SK-N-SH treated with all-trans-retinoic acid at 6 μM for 48 hours (cell line): ENCODE measurements at regions not wholly inside any gene's neighbourhood (a gene's known extent, or its start where the extent isn't known, plus 50 kb on each side); places are given as distances from the start of the nearest gene placed in this dataset.

Source experiments
- ARNTL ChIP-seq: fragments of 450-650 bp; formaldehyde crosslinking; IDR thresholded peaks from 2 replicates; pipeline ENCODE4 v1.5.0; 2020; ENCODE audit warnings: low read depth, mild to moderate bottlenecking, moderate library complexity, borderline replicate concordance
- BACH2 ChIP-seq: fragments of 250-450 bp; sonication (Bioruptor Pico); IDR thresholded peaks from 2 replicates; pipeline ENCODE4 v1.9.0; 2021; ENCODE audit warnings: mild to moderate bottlenecking, borderline replicate concordance
- RARB ChIP-seq: fragments of 250-450 bp; sonication (Bioruptor Pico); IDR thresholded peaks from 2 replicates; pipeline ENCODE4 v1.8.0; 2021; ENCODE audit warnings: mild to moderate bottlenecking, moderate library complexity
- SNAI2 ChIP-seq: fragments of 250-450 bp; sonication (Bioruptor Pico); IDR thresholded peaks from 2 replicates; pipeline ENCODE4 v1.5.0; 2020; ENCODE audit warnings: mild to moderate bottlenecking, moderate library complexity

DNA sequence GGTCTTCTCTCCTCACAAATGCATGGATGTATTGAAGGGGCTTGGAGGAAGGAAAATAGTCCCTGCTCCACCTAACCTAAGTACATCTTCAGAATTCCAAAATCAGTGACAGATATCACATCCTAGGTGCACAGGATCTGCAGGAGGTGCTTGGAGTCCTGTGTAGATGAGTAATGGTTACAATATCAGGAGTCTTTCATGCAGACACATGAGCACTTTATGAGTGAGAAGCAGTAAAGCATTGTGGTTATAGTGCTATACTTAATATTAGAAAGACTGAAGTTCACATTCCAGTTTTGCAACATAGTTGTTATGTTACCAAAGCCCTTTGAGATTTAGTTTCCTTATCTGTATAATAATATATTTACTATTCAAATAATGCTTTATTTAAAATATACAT is 516.7 kb downstream of the NEBL start:
- TF ChIP-seq ARNTL (CRISPR knock-in tag) (no peak), BACH2 (no peak), SNAI2 (no peak), RARB (CRISPR knock-in tag) (no peak)
